GM12892 (cell line): ENCODE measurements at regions not wholly inside any gene's neighbourhood (a gene's known extent, or its start where the extent isn't known, plus 50 kb on each side); places are given as distances from the start of the nearest gene placed in this dataset.

Source experiments
- POLR2A ChIP-seq: IDR thresholded peaks from 2 replicates; pipeline ENCODE4 v1.6.1; 2011; ENCODE audit warnings: low read depth, low read length, control low read depth
- POLR2AphosphoS5 ChIP-seq: IDR thresholded peaks from 2 replicates; pipeline ENCODE4 v1.6.1; 2011; ENCODE audit warnings: low read depth, low read length, control low read depth
- TAF1 ChIP-seq: IDR thresholded peaks from 2 replicates; pipeline ENCODE4 v1.6.1; 2011; ENCODE audit warnings: low read depth, mild to moderate bottlenecking, control low read depth, low read length, borderline replicate concordance

- TF ChIP-seq POLR2A (no peak), POLR2AphosphoS5 (no peak), TAF1 (no peak)
These were observed 201.2 kb upstream of the NWD2 start for GRCh38 chr4:37043342-37043741.
